NCI-H2196 (cell line): ENCODE measurements at regions not wholly inside any gene's neighbourhood (a gene's known extent, or its start where the extent isn't known, plus 50 kb on each side); places are given as distances from the start of the nearest gene placed in this dataset.

ENCODE experiments used
- DNase-seq: peaks from one replicate; lab custom pipeline; 2025; ENCODE audit not compliant: unreplicated experiment; lab: John Stamatoyannopoulos, UW

- no peak for DNase-seq
Measured at GRCh38 chr12:107271523-107271922, 178.2 kb upstream of the CRY1 start.

- DNase-seq: no peak
Measured at GRCh38 chr12:107275530-107275929, 182.2 kb upstream of the CRY1 start.

DNA sequence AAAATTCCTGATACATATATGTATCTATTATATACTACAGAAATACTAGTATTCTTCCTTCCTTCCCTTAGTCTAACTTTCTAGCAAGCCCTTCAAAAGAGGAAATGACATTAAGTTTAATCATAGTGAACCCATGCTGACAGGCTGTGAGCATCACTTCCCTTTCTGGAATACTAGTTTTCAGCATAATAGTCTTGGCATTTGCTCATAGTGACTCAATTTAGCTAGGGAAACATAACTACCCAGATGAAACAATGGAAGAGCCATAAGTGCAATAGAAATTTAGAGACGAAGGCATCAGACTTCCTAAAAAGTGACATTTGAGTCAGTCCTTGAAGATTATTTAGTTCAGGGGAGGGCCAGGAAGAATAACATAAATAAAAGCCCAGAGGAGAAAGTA, 184.5 kb upstream of the CRY1 start:
- no peak for DNase-seq

- DNase-seq: no peak
Measured at GRCh38 chr12:107282628-107283027, 189.3 kb upstream of the CRY1 start.

GRCh38 chr12:107283652-107284051, 190.3 kb upstream of the CRY1 start:
- DNase-seq: no peak

DNA sequence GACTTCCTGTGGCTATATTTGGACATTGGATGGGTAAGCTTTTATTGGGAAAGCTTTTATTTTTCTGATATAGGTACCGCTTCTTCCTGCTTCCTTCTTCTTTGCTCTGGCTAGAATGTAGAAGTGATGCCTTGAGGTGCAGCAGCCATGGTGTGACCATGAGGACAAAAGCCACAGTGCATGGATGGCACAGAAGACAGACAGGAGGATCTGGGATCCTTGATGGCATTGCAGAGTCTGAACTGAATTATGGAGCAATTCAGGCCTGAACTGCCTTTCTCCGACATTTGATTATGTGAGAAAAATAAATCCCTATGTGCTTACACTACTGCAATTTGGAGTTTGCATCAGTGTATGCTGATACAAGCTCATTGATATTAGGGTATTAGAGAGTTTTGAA, 191.3 kb upstream of the CRY1 start:
- no peak for DNase-seq

DNA sequence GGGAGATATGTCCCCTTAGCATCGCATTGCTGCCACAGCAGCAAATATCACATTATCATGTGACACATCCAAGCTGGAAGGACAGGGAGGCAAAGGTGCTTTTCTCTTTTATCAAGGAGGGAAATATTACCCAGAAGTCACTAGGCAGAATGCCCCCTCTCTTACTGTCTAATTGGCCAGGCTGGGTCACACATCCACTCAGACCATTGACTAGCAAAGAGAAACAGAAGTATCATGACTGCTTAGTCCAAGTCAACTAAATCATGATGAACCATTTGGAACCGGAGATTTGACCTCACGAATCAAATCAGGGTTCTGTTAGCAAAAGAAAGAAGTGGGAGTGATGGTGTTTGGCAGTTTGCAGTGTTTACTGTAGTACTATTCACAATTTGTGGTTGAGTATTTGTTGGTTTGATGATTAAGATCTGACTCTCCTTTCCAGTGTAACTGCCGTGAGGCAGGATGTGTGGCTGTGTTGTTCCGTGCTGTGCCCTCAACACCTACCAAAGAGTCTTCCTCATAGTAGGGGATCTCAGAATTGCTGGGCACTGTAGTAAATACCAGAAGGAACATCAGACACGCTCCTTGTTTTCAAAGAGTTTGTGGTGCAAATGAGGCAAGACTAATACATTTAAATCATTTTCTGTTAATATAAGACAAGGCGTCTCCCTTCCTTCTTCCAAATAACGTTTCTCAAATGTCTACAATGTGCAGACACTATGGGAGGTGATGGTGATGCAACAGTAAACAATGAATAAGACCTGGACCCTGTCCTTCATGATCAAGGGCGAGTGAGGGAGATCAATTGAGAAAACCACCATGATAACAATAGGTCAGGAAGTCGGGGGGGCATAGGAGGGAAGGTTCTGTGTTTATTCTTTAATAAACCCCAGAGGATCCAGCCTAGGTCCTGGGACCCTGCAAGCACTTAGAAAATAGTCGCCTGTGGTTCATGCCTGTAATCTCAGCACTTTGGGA, 194.4 kb upstream of the CRY1 start:
- DNase-seq: no peak

GRCh38 chr12:107288414-107289127, 195.2 kb upstream of the CRY1 start:
- no peak for DNase-seq

DNA sequence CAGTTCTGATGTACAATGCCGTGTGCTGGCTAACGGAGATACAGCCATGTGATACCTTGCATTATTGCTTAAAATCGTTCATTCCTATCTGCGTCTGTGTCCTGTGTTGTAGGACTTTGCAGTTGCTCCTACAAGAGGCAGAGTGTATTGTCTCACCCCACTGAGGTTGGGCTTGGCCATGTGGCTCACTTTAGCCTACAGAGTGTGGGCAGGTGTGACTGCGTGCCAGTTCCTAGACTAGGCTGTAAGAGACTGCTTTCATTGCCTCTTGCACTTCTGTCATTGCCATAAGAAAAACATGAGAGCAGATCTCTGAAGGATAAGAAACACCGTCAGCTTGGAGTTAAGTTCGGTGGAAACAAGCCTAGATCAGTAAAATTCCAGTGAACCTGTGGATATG, 197.7 kb upstream of the CRY1 start:
- DNase-seq: no peak

DNA sequence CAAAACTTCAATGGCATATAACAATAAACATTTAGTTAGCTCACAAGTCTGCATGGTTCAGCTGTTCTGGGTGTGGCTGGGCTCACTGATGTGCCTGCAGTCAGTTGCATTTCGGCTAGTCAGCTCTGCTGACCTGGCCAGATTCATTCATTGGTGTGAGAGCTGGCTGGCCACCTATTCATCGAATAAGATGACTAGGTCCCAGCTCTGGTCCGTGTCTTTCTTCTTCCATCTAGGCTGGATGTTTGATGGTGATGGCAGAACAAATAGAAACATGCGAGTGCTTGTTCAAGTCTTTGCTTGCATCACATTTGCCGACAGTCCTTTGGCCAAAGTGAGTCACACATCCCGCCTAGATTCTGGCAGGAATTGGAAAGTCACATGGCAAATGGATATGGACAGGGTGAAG, 203.3 kb upstream of the CRY1 start:
- DNase-seq: no peak

GRCh38 chr12:107302649-107303341, 209.4 kb upstream of the CRY1 start:
- no peak for DNase-seq

- DNase-seq: no peak
Measured at GRCh38 chr12:107304588-107305532, 211.5 kb upstream of the CRY1 start.

- DNase-seq: no peak
Measured at GRCh38 chr12:107306141-107306659, 212.9 kb upstream of the CRY1 start.

GRCh38 chr12:107308310-107308709, 215.0 kb upstream of the CRY1 start:
- no peak for DNase-seq

GRCh38 chr12:107309020-107309419, 215.7 kb upstream of the CRY1 start:
- no peak for DNase-seq

DNA sequence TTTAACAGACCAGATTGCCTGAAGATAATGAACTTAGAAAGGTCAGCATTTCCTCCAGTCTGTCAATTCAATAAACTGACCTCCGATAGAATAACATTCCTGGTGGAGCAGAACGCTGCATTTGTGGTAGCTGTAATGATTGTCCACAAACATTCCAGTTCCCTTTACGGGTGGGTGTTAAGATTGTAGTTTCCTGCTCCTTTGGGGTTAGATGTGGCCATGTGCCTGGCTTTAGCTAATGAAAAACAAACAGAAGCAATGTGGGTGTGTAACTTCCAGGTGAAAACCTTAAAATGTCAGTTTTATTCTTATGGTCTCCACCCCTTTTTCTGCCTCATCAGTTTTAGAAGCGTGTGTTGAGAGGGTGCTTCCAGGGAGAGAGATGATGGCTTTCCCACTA, 217.3 kb upstream of the CRY1 start:
- DNase-seq: no peak

DNA sequence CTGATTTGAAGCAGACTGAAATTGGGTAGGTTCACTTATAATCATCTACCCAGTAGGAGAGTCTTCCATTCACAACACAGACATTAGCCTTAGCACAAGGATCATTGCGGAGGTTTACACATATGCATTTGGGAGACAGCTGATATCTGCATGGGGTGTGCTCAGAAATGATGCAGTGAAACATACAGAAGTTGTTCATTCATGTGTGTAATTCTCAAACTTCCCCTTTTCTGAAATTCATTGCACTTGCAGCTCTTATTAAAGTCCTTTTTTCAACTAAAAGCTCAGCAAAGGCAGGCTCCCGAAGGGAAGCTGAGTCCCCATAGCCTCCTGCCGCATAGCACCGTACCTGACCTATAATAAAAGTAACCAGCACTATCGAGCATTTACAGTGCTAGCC, 218.3 kb upstream of the CRY1 start:
- no peak for DNase-seq

- peak; percentile 84 for DNase-seq
Measured at GRCh38 chr12:107317751-107318555, 224.6 kb upstream of the CRY1 start.

DNA sequence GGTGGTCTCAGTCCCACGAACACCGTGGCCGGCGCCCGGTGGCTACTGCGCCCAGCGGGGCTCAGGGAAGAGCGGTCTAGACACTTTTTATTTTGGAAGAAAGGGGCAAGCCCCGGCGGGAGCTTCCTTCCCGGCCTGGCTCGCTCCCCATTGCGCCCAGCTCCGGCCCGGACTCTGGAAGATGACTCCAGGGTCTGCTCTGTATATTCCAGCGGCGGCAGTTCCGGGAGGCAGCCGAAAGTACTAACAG, 225.1 kb upstream of the CRY1 start:
- no peak for DNase-seq
